ENCODE measurements at regions not wholly inside any gene's neighbourhood (a gene's known extent, or its start where the extent isn't known, plus 50 kb on each side); places are given as distances from the start of the nearest gene placed in this dataset.

- TF ChIP-seq, protein P1, sequence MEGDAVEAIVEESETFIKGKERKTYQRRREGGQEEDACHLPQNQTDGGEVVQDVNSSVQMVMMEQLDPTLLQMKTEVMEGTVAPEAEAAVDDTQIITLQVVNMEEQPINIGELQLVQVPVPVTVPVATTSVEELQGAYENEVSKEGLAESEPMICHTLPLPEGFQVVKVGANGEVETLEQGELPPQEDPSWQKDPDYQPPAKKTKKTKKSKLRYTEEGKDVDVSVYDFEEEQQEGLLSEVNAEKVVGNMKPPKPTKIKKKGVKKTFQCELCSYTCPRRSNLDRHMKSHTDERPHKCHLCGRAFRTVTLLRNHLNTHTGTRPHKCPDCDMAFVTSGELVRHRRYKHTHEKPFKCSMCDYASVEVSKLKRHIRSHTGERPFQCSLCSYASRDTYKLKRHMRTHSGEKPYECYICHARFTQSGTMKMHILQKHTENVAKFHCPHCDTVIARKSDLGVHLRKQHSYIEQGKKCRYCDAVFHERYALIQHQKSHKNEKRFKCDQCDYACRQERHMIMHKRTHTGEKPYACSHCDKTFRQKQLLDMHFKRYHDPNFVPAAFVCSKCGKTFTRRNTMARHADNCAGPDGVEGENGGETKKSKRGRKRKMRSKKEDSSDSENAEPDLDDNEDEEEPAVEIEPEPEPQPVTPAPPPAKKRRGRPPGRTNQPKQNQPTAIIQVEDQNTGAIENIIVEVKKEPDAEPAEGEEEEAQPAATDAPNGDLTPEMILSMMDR (IDR thresholded peaks at IDR 0.05; ENCODE audit: low read depth, low read length) = no peak
- TF ChIP-seq EZH2phosphoT487 (IDR thresholded peaks at IDR 0.05; ENCODE audit: low read depth) = no peak
These were observed 926.5 kb upstream of the KLHL29 start for GRCh38 chr2:22458440-22458839.
